ENCODE measurements at regions not wholly inside any gene's neighbourhood (a gene's known extent, or its start where the extent isn't known, plus 50 kb on each side); places are given as distances from the start of the nearest gene placed in this dataset.

GRCh38 chr5:173464813-173465212 is 136.6 kb upstream of the STC2 start:
- TF ChIP-seq CTCF (IDR thresholded peaks at IDR 0.05): no peak
- TF ChIP-seq POLR2A (IDR thresholded peaks at IDR 0.05): no peak

Measured in adrenal gland (tissue), 5 donors.